BE2C (cell line): ENCODE measurements at regions not wholly inside any gene's neighbourhood (a gene's known extent, or its start where the extent isn't known, plus 50 kb on each side); places are given as distances from the start of the nearest gene placed in this dataset.

Source experiments
- DNase-seq: peaks from one replicate; pipeline ENCODE4 v3.0.0-alpha.2; 2020
- H3K27me3 ChIP-seq: fragments of 250-450 bp; sonication (Bioruptor Pico); 2 replicates; pipeline ENCODE4 v1.5.1; 2020; ENCODE audit warnings: mild to moderate bottlenecking
- H3K36me3 ChIP-seq: fragments of 250-450 bp; sonication (Bioruptor Pico); 2 replicates; pipeline ENCODE4 v1.5.1; 2020; ENCODE audit warnings: mild to moderate bottlenecking
- H3K4me1 ChIP-seq: fragments of 250-450 bp; sonication (Bioruptor Pico); 2 replicates; pipeline ENCODE4 v1.5.1; 2020
- H3K4me3 ChIP-seq: 2 replicates; pipeline ENCODE4 v1.5.1; 2011; ENCODE audit warnings: low read depth, low read length
- H3K9me3 ChIP-seq: fragments of 250-450 bp; sonication (Bioruptor Pico); 2 replicates; pipeline ENCODE4 v1.5.1; 2020
- TF ChIP-seq, protein P1 (sequence below): IDR thresholded peaks from 2 replicates; pipeline ENCODE4 v1.5.1; 2012; ENCODE audit warnings: mild to moderate bottlenecking, low read depth, low read length

DNA sequence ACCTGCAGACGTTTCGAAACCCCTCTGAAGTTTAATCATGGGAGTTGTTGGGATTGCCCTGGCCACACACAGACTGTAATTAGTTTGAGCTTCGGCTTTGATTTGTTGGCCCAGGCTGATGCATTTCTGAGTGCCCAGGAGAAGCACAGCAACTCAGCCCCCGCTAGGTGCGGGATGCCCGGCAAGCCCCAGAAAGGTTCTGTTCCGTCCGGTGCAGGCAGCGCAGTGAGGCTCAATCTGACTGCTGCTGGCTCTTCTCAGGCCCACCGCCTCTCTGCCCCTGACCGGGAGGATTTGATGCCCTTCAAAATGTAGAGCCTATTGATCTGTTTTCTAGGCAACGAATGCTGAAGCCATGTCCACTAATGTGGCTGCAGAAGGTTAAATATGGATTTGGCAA lies 73.4 kb upstream of the TAF11L2 start:
- Histone ChIP-seq H3K4me1 (no peaks in the 10 kb centered on the region), H3K27me3 (no peaks in the 10 kb centered on the region), H3K36me3 (no peaks in the 10 kb centered on the region), H3K4me3 (no peak overlapping the region), H3K9me3 (no peaks in the 10 kb centered on the region)
- no peak for DNase-seq
- TF ChIP-seq, protein P1, sequence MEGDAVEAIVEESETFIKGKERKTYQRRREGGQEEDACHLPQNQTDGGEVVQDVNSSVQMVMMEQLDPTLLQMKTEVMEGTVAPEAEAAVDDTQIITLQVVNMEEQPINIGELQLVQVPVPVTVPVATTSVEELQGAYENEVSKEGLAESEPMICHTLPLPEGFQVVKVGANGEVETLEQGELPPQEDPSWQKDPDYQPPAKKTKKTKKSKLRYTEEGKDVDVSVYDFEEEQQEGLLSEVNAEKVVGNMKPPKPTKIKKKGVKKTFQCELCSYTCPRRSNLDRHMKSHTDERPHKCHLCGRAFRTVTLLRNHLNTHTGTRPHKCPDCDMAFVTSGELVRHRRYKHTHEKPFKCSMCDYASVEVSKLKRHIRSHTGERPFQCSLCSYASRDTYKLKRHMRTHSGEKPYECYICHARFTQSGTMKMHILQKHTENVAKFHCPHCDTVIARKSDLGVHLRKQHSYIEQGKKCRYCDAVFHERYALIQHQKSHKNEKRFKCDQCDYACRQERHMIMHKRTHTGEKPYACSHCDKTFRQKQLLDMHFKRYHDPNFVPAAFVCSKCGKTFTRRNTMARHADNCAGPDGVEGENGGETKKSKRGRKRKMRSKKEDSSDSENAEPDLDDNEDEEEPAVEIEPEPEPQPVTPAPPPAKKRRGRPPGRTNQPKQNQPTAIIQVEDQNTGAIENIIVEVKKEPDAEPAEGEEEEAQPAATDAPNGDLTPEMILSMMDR = no peak

DNA sequence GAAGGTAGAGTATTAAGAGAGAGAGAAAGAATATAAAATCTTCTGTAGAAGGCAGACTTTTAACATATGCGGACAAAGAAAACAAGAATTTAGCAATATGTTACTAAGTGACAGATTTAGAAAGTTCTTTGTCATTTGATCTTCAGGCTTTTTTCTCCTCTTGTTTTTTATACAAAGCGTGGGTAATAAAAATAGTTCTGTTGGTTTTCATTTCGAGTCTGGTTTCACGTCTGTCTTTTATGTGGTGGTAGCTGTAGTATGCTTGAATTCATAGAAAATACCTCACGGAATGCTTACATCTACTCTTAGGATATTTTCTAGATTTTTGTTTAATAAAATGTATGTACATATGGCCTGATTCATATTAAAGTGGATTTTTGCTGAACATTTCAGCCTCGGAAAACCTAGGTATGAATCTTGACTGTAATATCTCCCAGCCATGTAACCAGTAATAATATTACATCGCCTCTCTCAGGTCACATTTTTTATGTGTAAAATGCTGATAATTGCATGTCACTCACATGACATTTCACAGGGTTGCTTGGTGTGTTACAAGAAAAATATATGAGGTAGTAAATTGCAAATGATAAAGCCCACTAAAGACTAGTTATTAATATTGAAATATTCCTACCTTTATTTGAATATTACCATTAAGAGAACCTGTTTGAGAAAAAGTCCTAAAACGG lies 72.5 kb upstream of the TAF11L2 start:
- Histone ChIP-seq H3K9me3 (0 out of 2 replicates have a peak, but pooled peaks cover 2% of the 10 kb centered on the region), H3K4me3 (no peak overlapping the region), H3K36me3 (no peaks in the 10 kb centered on the region), H3K27me3 (no peaks in the 10 kb centered on the region), H3K4me1 (no peaks in the 10 kb centered on the region)
- TF ChIP-seq, protein P1 = no peak
- DNase-seq = no peak

DNA sequence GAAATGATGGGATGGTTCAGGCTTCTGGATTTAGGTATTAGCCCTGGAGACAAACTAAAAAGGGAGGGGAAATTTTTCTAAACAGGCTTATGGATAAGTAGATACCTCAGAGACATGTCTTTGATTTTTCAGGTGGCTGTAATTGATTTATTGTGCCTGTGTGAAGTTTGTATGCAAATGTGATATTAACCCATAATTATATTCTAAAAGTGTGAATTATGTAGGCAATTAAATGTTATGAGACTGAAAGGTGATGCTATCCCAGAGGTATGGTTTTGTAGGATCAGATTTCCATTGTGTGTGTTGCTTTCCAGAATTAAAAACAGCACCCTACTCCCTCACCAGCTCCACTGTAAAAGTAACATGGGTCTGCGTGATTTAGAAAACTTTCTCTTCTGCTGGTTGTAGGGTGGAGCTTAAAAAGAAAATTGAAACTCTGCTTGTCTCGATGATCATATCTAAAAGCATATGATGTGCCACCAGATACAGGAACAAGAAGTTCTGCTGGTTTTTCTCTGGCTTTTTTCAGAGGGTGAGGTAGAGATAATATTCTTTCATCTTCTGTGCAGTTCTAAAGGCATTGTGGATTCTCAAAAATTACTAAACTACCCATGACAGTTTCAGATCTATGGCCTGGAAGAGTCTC lies 71.8 kb upstream of the TAF11L2 start:
- H3K4me3 ChIP-seq = no peak overlapping the region
- no peaks in the 10 kb centered on the region for H3K4me1 ChIP-seq
- DNase-seq = no peak
- no peaks in the 10 kb centered on the region for H3K36me3 ChIP-seq
- H3K9me3 ChIP-seq = 0 out of 2 replicates have a peak, but pooled peaks cover 2% of the 10 kb centered on the region
- TF ChIP-seq, protein P1 = no peak
- H3K27me3 ChIP-seq = no peaks in the 10 kb centered on the region

DNA sequence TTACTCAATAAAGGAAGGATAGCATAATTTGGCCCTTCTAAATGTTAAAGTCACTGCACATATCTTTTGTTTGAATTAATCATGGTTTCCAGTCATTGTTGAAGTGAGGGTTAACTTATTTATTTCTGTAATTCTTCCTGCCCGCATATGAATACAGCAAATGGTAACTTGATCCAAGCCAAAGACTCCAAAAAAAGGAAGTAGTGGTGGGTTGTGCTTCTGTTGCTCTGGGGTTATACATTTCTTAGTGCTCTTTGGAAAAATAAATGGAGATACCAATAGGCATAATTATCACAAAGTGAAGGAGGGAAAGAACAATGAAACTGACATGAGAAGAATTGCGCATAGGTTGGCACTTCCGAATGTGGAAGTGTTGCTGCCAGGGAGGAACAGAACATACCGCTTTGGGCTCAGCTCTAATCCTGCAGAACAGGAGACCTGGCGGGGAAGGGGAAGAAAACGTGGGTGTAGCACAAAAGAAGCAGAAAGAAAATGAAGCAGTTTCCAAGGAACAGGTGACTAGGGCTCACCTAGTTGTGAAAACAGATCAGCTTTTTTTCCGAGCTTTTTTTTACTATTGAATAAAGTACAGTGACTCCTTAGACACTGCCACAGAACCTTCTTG lies 69.7 kb upstream of the TAF11L2 start:
- no peak for DNase-seq
- Histone ChIP-seq H3K36me3 (no peaks in the 10 kb centered on the region), H3K27me3 (no peaks in the 10 kb centered on the region), H3K4me1 (no peaks in the 10 kb centered on the region), H3K4me3 (no peak overlapping the region), H3K9me3 (0 out of 2 replicates have a peak, but pooled peaks cover 2% of the 10 kb centered on the region)
- TF ChIP-seq, protein P1 = no peak

DNA sequence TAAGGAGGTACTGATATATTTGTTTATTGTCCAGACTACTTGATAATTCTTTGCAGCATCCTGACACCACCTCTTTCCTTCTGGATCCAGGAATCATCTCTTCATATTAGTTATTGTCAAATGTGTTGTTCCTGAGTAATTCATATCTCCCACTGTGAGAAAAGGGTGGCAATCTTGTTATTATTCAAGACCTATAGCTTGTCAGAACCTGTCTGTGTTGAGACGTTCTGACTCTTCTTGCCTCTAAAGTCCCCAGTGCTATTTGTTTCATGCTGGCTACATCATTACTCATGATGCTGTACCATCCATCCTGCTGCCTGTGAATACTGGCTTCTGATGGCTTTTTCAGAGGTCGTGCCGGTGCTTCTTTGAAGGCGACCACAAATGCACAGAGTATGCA lies 68.7 kb upstream of the TAF11L2 start:
- DNase-seq = no peak
- no peaks in the 10 kb centered on the region for H3K27me3 ChIP-seq
- H3K36me3 ChIP-seq = no peaks in the 10 kb centered on the region
- H3K4me3 ChIP-seq = no peak overlapping the region
- H3K9me3 ChIP-seq = peaks cover 2% of the 10 kb centered on the region; the same call in 1 of the 2 replicates
- TF ChIP-seq, protein P1 = no peak
- H3K4me1 ChIP-seq = no peaks in the 10 kb centered on the region

DNA sequence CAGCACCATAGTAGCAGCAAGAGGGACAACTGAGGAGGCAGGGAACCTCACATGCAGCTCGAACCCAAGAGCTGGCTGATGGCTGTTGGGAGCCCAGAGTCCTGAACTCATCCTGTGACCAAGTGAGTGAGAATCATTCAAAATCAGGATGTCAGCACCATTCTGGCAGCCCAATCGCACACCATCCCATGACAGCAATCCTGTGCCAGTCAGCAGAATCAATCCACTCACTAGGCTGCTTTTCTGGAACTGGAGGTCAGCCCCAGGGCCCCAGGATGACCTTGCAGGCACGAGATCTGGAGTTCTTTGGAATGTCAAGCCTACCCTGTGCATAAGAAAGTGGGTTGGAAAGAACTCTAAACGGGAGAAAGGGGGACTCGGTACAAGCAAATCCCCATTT lies 67.8 kb upstream of the TAF11L2 start:
- Histone ChIP-seq H3K4me3 (no peak overlapping the region), H3K27me3 (no peaks in the 10 kb centered on the region), H3K9me3 (peaks cover 2% of the 10 kb centered on the region; the same call in 1 of the 2 replicates), H3K4me1 (no peaks in the 10 kb centered on the region), H3K36me3 (no peaks in the 10 kb centered on the region)
- TF ChIP-seq, protein P1 = no peak
- DNase-seq = no peak
